ENCODE measurements at regions not wholly inside any gene's neighbourhood (a gene's known extent, or its start where the extent isn't known, plus 50 kb on each side); places are given as distances from the start of the nearest gene placed in this dataset.

DNA sequence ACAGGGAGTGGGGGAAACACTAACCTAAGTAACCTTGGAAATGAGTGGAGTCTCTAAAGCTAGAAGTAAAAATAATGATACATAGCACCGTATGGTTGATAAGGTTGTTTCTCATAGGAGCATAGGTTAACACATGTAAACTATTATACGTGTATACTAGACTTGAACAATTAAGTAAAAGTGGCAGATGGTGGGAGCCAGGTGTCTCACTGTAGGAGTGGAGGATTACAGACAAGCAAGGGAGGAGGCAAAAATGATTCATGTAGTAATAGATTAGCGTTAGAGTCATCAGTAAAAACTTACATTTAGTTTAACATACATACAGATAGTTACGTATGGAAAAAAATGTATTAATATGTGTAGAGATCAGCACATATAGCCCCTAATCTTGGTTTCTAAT, 138.4 kb upstream of the DSCAM start:
- TF ChIP-seq, protein P1, sequence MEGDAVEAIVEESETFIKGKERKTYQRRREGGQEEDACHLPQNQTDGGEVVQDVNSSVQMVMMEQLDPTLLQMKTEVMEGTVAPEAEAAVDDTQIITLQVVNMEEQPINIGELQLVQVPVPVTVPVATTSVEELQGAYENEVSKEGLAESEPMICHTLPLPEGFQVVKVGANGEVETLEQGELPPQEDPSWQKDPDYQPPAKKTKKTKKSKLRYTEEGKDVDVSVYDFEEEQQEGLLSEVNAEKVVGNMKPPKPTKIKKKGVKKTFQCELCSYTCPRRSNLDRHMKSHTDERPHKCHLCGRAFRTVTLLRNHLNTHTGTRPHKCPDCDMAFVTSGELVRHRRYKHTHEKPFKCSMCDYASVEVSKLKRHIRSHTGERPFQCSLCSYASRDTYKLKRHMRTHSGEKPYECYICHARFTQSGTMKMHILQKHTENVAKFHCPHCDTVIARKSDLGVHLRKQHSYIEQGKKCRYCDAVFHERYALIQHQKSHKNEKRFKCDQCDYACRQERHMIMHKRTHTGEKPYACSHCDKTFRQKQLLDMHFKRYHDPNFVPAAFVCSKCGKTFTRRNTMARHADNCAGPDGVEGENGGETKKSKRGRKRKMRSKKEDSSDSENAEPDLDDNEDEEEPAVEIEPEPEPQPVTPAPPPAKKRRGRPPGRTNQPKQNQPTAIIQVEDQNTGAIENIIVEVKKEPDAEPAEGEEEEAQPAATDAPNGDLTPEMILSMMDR (IDR thresholded peaks at IDR 0.05; ENCODE audit: low read length) = no peak
- no peak for TF ChIP-seq EZH2 (IDR thresholded peaks at IDR 0.05; ENCODE audit: borderline replicate concordance, low read length)
